Esophagus muscularis mucosa (tissue), 4 donors: ENCODE measurements at regions not wholly inside any gene's neighbourhood (a gene's known extent, or its start where the extent isn't known, plus 50 kb on each side); places are given as distances from the start of the nearest gene placed in this dataset.

Experiments
- DNase-seq: peaks from one replicate; pipeline ENCODE4 v3.0.0-alpha.2; 2017; ENCODE audit errors: extremely low spot score
- H3K27ac ChIP-seq, 4 donors: fragments of 200-600 bp; sonication (generic); replicated peaks in 1 of 4; 1 replicate in 3 of 4; 2 replicates in 1 of 4; pipeline ENCODE4 v1.5.1; 2016 to 2019; ENCODE audit warnings: mild to moderate bottlenecking in 1 of 4
- H3K27me3 ChIP-seq, 4 donors: fragments of 200-600 bp; sonication (generic); one replicate each; pipeline versions ENCODE4 v1.5.1 to v1.6.0; 2016 to 2019
- H3K36me3 ChIP-seq, 4 donors: fragments of 200-600 bp; sonication (generic); one replicate each; pipeline ENCODE4 v1.5.1; 2016 to 2019
- H3K4me1 ChIP-seq, 4 donors: fragments of 200-600 bp; sonication (generic); one replicate each; pipeline ENCODE4 v1.5.1; 2016 to 2019
- H3K4me3 ChIP-seq, 4 donors: fragments of 200-600 bp; sonication (generic); 1 replicate in 2 of 4; 2 replicates in 2 of 4; pipeline ENCODE4 v1.5.1; 2016 to 2019; ENCODE audit warnings: mild to moderate bottlenecking in 4 of 4, moderate library complexity in 1 of 4
- H3K9me3 ChIP-seq, 4 donors: fragments of 200-600 bp; sonication (generic); 1 replicate in 3 of 4; 2 replicates in 1 of 4; pipeline ENCODE4 v1.5.1; 2016 to 2019
- EP300 ChIP-seq: sonication (generic); formaldehyde crosslinking; IDR thresholded peaks from one replicate; pipeline ENCODE4 v1.6.1; 2017; ENCODE audit warnings: antibody characterized with exemption
- POLR2A ChIP-seq: fragments of 450-650 bp; IDR thresholded peaks from one replicate; pipeline ENCODE4 v1.6.1; 2017; ENCODE audit warnings: antibody characterized with exemption, moderate library complexity, mild to moderate bottlenecking, low read depth
- POLR2AphosphoS5 ChIP-seq, 2 donors: sonication (generic); formaldehyde crosslinking; IDR thresholded peaks; one replicate each; pipeline ENCODE4 v1.6.1; 2017; ENCODE audit warnings: antibody characterized with exemption in 2 of 2
- WGBS: methylation state at CpG from one replicate; pipeline ENCODE4 v1.1.5; 2018; 5-methylcytosine and 5-hydroxymethylcytosine counted together
- intact Hi-C: fragments of 100-400 bp; cut with DNase I; formaldehyde crosslinking; loops from one replicate; pipeline ENCODE4 v1.15.1; 2023
- TF ChIP-seq, protein P1 (sequence below), 3 experiments: fragments of 200-600 bp in 2 of 3; fragments of 450-650 bp in 1 of 3; sonication (generic) in 2 of 3; IDR thresholded peaks; one replicate each; pipeline ENCODE4 v1.5.1; 2017 to 2019; ENCODE audit warnings: antibody characterized with exemption in 3 of 3, mild to moderate bottlenecking in 2 of 3, moderate library complexity in 1 of 3

DNA sequence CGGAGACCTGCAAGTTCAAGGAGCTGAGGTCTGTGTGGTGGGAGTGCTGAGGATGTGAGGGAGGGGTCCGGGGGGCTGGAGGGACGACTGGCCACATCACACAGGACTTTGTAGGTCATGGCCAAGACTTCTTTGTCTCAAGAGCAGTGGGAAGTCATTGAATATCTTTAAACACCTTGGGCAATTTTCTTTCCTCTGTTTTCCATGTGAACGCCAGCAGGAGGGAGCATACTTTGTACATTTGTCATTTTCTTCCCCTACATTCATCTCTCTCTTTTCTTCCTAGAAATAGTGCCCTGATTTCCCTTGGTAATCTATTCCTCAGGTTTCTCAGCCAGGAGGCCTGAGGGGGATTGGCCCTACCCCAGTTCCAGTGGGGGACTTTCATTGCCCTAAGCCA lies 153.7 kb upstream of the MSX2 start:
- TF ChIP-seq POLR2A (no peak), POLR2AphosphoS5 (IDR thresholded peaks at IDR 0.05) (no peak), EP300 (no peak)
- TF ChIP-seq, protein P1, sequence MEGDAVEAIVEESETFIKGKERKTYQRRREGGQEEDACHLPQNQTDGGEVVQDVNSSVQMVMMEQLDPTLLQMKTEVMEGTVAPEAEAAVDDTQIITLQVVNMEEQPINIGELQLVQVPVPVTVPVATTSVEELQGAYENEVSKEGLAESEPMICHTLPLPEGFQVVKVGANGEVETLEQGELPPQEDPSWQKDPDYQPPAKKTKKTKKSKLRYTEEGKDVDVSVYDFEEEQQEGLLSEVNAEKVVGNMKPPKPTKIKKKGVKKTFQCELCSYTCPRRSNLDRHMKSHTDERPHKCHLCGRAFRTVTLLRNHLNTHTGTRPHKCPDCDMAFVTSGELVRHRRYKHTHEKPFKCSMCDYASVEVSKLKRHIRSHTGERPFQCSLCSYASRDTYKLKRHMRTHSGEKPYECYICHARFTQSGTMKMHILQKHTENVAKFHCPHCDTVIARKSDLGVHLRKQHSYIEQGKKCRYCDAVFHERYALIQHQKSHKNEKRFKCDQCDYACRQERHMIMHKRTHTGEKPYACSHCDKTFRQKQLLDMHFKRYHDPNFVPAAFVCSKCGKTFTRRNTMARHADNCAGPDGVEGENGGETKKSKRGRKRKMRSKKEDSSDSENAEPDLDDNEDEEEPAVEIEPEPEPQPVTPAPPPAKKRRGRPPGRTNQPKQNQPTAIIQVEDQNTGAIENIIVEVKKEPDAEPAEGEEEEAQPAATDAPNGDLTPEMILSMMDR (IDR thresholded peaks at IDR 0.05) = no peak
- intact Hi-C loops = no loop called here
- no peak for DNase-seq
- Histone ChIP-seq H3K36me3 (no peaks in the 10 kb centered on the region), H3K9me3 (no peaks in the 10 kb centered on the region), H3K27me3 (peaks cover 0 to 3% (median 0%) of the 10 kb centered on the region in 4 donors), H3K4me1 (peaks cover 0 to 15% (median 9%) of the 10 kb centered on the region in 4 donors), H3K4me3 (no peak overlapping the region), H3K27ac (no peak overlapping the region)
- WGBS = 75% methylated on average over 4 of the region's 4 CpGs

DNA sequence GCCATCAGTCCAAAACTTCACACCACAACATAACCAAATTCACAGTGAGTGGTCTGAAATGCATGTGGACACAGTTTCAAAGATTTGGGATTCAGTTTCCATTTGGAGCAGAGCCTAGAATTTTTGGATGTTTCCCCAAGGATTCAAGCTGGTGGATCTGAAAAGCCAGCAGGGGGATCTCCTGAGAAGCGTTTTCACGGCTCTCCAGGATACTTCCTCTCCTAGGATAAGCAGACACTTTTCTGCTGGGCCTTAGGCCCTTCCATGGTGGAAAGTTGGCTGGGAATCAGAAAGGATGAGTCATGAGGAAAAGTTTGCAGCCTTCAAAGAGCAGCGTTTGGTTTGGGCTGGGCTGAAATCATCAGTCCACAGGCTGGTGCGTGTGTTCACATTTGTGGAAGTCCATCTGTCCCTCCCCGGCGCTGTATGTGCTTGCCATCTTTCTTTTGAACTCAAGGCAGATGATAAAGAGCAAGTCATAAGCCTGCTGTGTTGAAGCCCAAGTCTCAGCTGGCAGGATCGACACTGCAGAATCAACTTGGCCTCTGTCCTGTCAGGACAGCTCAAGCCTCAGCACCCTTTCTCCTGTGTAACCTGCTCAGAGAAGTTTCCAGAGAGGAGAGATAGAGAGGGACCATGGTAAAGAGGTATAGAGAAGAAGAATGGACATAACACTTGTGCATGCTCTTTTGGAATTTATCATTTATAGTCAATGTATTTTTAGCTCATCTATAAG lies 152.6 kb upstream of the MSX2 start:
- DNase-seq = no peak
- Histone ChIP-seq H3K27ac (peak overlapping the region in 2 of 4 donors; percentile 23 to 26), H3K9me3 (no peaks in the 10 kb centered on the region), H3K4me1 (peaks cover 0 to 15% (median 9%) of the 10 kb centered on the region in 4 donors), H3K36me3 (no peaks in the 10 kb centered on the region), H3K4me3 (no peak overlapping the region), H3K27me3 (peaks cover 0 to 2% (median 0%) of the 10 kb centered on the region in 4 donors)
- TF ChIP-seq POLR2AphosphoS5 (IDR thresholded peaks at IDR 0.05) (peak; percentile 47 to 69), EP300 (no peak), POLR2A (no peak)
- TF ChIP-seq, protein P1 (IDR thresholded peaks at IDR 0.05) = peak; percentile 35 to 44 (median 36)
- 27% methylated on average over 7 of the region's 7 CpGs for WGBS
- intact Hi-C loops = no loop called here

DNA sequence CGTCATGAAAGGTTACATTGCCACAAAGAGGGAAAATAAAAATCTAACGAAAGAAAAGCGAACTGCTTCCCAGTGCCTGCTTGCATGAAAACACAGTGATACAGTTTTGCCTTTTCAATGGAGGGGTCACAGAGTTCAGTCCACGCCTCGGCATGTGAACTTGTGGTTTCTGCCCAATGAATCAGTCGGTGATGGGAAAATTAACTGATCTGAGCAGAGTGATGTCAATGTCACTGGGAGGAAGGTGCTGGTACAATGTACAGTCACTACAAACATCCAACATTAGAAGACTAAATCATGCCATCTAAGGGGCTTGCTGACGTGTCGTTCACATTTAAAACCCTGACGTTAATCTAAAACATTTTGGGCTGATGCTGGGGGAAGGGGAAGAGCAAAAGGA lies 151.8 kb upstream of the MSX2 start:
- 89% methylated on average over 9 of the region's 9 CpGs for WGBS
- no peak overlapping the region for H3K4me3 ChIP-seq

DNA sequence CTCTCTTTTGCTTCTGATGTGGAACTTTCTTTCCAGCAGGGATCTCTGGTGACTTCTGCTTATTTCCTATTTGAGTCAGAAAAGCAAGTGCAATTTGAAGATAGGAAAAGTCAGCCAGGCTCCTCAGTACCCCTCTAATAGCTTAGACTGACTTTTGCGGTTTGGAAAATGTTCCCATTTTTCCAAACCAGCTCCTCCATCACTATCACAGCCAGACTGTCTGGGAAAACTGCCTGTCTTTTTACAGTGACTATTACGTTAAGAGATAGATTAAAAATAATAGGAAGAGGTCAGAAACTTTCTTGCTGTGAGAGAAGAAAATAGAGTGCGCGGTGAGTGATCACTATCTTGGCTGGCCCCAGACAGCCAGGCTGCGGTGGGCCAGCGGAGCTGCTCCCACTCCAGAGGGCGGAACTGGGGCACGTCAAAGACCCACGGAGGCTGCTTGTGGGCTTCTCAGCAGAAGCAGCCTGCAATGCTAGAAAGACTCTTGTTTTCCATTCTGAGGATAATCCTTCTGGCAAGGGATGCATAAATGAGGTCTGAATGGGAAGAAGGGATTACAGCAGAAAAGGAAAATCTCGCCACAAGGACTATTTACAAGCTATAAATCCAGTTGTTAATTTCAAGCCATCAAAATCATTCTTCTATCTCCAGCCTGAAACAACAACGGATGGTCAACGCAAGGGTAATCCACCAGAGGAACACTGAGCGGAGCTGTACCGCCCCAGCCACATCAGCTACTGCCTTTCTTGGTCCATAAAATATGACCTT lies 151.0 kb upstream of the MSX2 start:
- H3K4me3 ChIP-seq = no peak overlapping the region
- no peak overlapping the region for H3K27ac ChIP-seq
- peaks cover 0 to 15% (median 9%) of the 10 kb centered on the region in 4 donors for H3K4me1 ChIP-seq
- TF ChIP-seq EP300 (no peak), POLR2A (no peak), POLR2AphosphoS5 (IDR thresholded peaks at IDR 0.05) (no peak)
- TF ChIP-seq, protein P1 (IDR thresholded peaks at IDR 0.05) = no peak
- no peaks in the 10 kb centered on the region for H3K9me3 ChIP-seq
- H3K36me3 ChIP-seq = no peaks in the 10 kb centered on the region
- DNase-seq = no peak
- 58% methylated on average over 14 of the region's 14 CpGs for WGBS
- intact Hi-C loops = no loop called here
- no peaks in the 10 kb centered on the region for H3K27me3 ChIP-seq

More for the DNA sequence above, 151.8 kb upstream of the MSX2 start:
- no peaks in the 10 kb centered on the region for H3K9me3 ChIP-seq
- intact Hi-C loops = no loop called here
- TF ChIP-seq, protein P1 (IDR thresholded peaks at IDR 0.05) = no peak
- TF ChIP-seq POLR2AphosphoS5 (IDR thresholded peaks at IDR 0.05) (no peak), EP300 (no peak), POLR2A (no peak)
- no peak overlapping the region for H3K27ac ChIP-seq
- H3K4me1 ChIP-seq = peaks cover 0 to 15% (median 9%) of the 10 kb centered on the region in 4 donors
- no peaks in the 10 kb centered on the region for H3K27me3 ChIP-seq
- H3K36me3 ChIP-seq = no peaks in the 10 kb centered on the region
- no peak for DNase-seq
